GM18909 (cell line): ENCODE measurements at regions not wholly inside any gene's neighbourhood (a gene's known extent, or its start where the extent isn't known, plus 50 kb on each side); places are given as distances from the start of the nearest gene placed in this dataset.

Experiments used
- ATAC-seq: cut with Tn5 transposase; IDR thresholded peaks from one replicate; pipeline ENCODE4 v1.9.1; 2021; ENCODE audit warnings: mild to moderate bottlenecking; ENCODE audit not compliant: unreplicated experiment, poor library complexity

- no peak for ATAC-seq
Measured at GRCh38 chr15:85886309-85886811, 91.6 kb upstream of the KLHL25 start.

- no peak for ATAC-seq
Measured at GRCh38 chr15:85889956-85890619, 95.4 kb upstream of the KLHL25 start.

- no peak for ATAC-seq
Measured at GRCh38 chr15:85890620-85890980, 95.9 kb upstream of the KLHL25 start.

GRCh38 chr15:85891470-85891869 lies 96.7 kb upstream of the KLHL25 start:
- no peak for ATAC-seq

- ATAC-seq, result no peak
Measured at GRCh38 chr15:85892232-85892631, 97.5 kb upstream of the KLHL25 start.

GRCh38 chr15:85897207-85897894 lies 102.6 kb upstream of the KLHL25 start:
- ATAC-seq, result no peak

- no peak for ATAC-seq
Measured at GRCh38 chr15:85897895-85898717, 103.4 kb upstream of the KLHL25 start.

GRCh38 chr15:85899927-85900326 lies 105.2 kb upstream of the KLHL25 start:
- ATAC-seq, result no peak

- ATAC-seq, result no peak
Measured at GRCh38 chr15:85905751-85906450, 111.2 kb upstream of the KLHL25 start.

GRCh38 chr15:85906640-85907039 lies 111.9 kb upstream of the KLHL25 start:
- no peak for ATAC-seq

GRCh38 chr15:85910834-85911233 lies 116.1 kb upstream of the KLHL25 start:
- no peak for ATAC-seq

GRCh38 chr15:85913461-85913860 lies 118.7 kb upstream of the KLHL25 start:
- ATAC-seq, result no peak

- ATAC-seq, result no peak
Measured at GRCh38 chr15:85920956-85921355, 126.2 kb upstream of the KLHL25 start.

GRCh38 chr15:85924088-85924487 lies 129.4 kb upstream of the KLHL25 start:
- no peak for ATAC-seq

- ATAC-seq, result no peak
Measured at GRCh38 chr15:85925649-85926237, 131.0 kb upstream of the KLHL25 start.

GRCh38 chr15:85926834-85927233 lies 132.1 kb upstream of the KLHL25 start:
- no peak for ATAC-seq

GRCh38 chr15:85927931-85928537 lies 133.3 kb upstream of the KLHL25 start:
- no peak for ATAC-seq

GRCh38 chr15:85929786-85930185 lies 135.1 kb upstream of the KLHL25 start:
- no peak for ATAC-seq

- ATAC-seq, result no peak
Measured at GRCh38 chr15:85932391-85932790, 137.7 kb upstream of the KLHL25 start.

- ATAC-seq, result no peak
Measured at GRCh38 chr15:85934691-85935090, 140.0 kb upstream of the KLHL25 start.
